ENCODE measurements at regions not wholly inside any gene's neighbourhood (a gene's known extent, or its start where the extent isn't known, plus 50 kb on each side); places are given as distances from the start of the nearest gene placed in this dataset.

GRCh38 chrX:39020051-39020669 lies 218.9 kb downstream of the MID1IP1 start:
- Mint-ChIP-seq H3K4me3 (ENCODE audit: low read depth) (no peak overlapping the region), H3K27ac (no peak overlapping the region), H3K4me1 (ENCODE audit: low read depth) (peaks cover 40% of the 10 kb centered on the region), H3K27me3 (no peaks in the 10 kb centered on the region), H3K9me3 (ENCODE audit: low read depth) (peaks cover 15% of the 10 kb centered on the region), H3K36me3 (ENCODE audit: insufficient read depth) (no peaks in the 10 kb centered on the region)
- no peak for TF ChIP-seq CTCF (IDR thresholded peaks at IDR 0.05; ENCODE audit: unreplicated experiment)
- DNase-seq (ENCODE audit: low spot score, unreplicated experiment), result no peak

- H3K27me3 Mint-ChIP-seq, result no peaks in the 10 kb centered on the region
- H3K4me1 Mint-ChIP-seq (ENCODE audit: low read depth), result peaks cover 28% of the 10 kb centered on the region
- no peak overlapping the region for H3K4me3 Mint-ChIP-seq (ENCODE audit: low read depth)
- no peak overlapping the region for H3K27ac Mint-ChIP-seq
- TF ChIP-seq CTCF (IDR thresholded peaks at IDR 0.05; ENCODE audit: unreplicated experiment), result no peak
- H3K36me3 Mint-ChIP-seq (ENCODE audit: insufficient read depth), result no peaks in the 10 kb centered on the region
- DNase-seq (ENCODE audit: low spot score, unreplicated experiment), result no peak
- H3K9me3 Mint-ChIP-seq (ENCODE audit: low read depth), result peaks cover 27% of the 10 kb centered on the region
Measured at GRCh38 chrX:39022106-39022505, 220.8 kb downstream of the MID1IP1 start.

- peaks cover 45% of the 10 kb centered on the region for H3K9me3 Mint-ChIP-seq (ENCODE audit: low read depth)
- H3K36me3 Mint-ChIP-seq (ENCODE audit: insufficient read depth), result peaks cover 3% of the 10 kb centered on the region
- DNase-seq (ENCODE audit: low spot score, unreplicated experiment), result no peak
- no peaks in the 10 kb centered on the region for H3K4me1 Mint-ChIP-seq (ENCODE audit: low read depth)
- TF ChIP-seq CTCF (IDR thresholded peaks at IDR 0.05; ENCODE audit: unreplicated experiment), result no peak
- no peaks in the 10 kb centered on the region for H3K27me3 Mint-ChIP-seq
- no peak overlapping the region for H3K4me3 Mint-ChIP-seq (ENCODE audit: low read depth)
- H3K27ac Mint-ChIP-seq, result no peak overlapping the region
Measured at GRCh38 chrX:39029221-39029620, 228.0 kb downstream of the MID1IP1 start.

GRCh38 chrX:39030636-39031035 lies 229.4 kb downstream of the MID1IP1 start:
- Mint-ChIP-seq H3K4me1 (ENCODE audit: low read depth) (no peaks in the 10 kb centered on the region), H3K27me3 (no peaks in the 10 kb centered on the region), H3K4me3 (ENCODE audit: low read depth) (no peak overlapping the region), H3K9me3 (ENCODE audit: low read depth) (peaks cover 51% of the 10 kb centered on the region), H3K36me3 (ENCODE audit: insufficient read depth) (peaks cover 3% of the 10 kb centered on the region), H3K27ac (no peak overlapping the region)
- TF ChIP-seq CTCF (IDR thresholded peaks at IDR 0.05; ENCODE audit: unreplicated experiment), result no peak
- DNase-seq (ENCODE audit: low spot score, unreplicated experiment), result no peak

- TF ChIP-seq CTCF (IDR thresholded peaks at IDR 0.05; ENCODE audit: unreplicated experiment), result no peak
- no peaks in the 10 kb centered on the region for H3K36me3 Mint-ChIP-seq (ENCODE audit: insufficient read depth)
- H3K27me3 Mint-ChIP-seq, result no peaks in the 10 kb centered on the region
Measured at GRCh38 chrX:39039890-39040289, 238.6 kb downstream of the MID1IP1 start.

More at GRCh38 chrX:39039890-39040289, 238.6 kb downstream of the MID1IP1 start:
- peaks cover 27% of the 10 kb centered on the region for H3K9me3 Mint-ChIP-seq (ENCODE audit: low read depth)
- no peak for DNase-seq (ENCODE audit: low spot score, unreplicated experiment)
- no peak overlapping the region for H3K27ac Mint-ChIP-seq
- peaks cover 7% of the 10 kb centered on the region for H3K4me1 Mint-ChIP-seq (ENCODE audit: low read depth)
- no peak overlapping the region for H3K4me3 Mint-ChIP-seq (ENCODE audit: low read depth)
